Left forelimb (tissue), 1 donor: ENCODE measurements at regions not wholly inside any gene's neighbourhood (a gene's known extent, or its start where the extent isn't known, plus 50 kb on each side); places are given as distances from the start of the nearest gene placed in this dataset.
"Not testable (repeated sequence)": the region's sequence is repeated elsewhere in the genome, so short reads cannot be mapped to it uniquely, and the experiment has no call there.

Experiments
- DNase-seq: peaks from one replicate; pipeline ENCODE4 v3.0.0-alpha.2; 2018; ENCODE audit warnings: low spot score

- DNase-seq: no peak
Measured at GRCh38 chr20:4635781-4636180, 50.5 kb upstream of the PRNP start.

GRCh38 chr20:4635342-4635741, 50.9 kb upstream of the PRNP start:
- DNase-seq: no peak

GRCh38 chr20:4633780-4634179, 52.5 kb upstream of the PRNP start:
- DNase-seq: no peak

- DNase-seq: no peak
Measured at GRCh38 chr20:4633379-4633778, 52.9 kb upstream of the PRNP start.

GRCh38 chr20:4632876-4633275, 53.4 kb upstream of the PRNP start:
- no peak for DNase-seq

- no peak for DNase-seq
Measured at GRCh38 chr20:4626228-4626627, 60.0 kb upstream of the PRNP start.

- no peak for DNase-seq
Measured at GRCh38 chr20:4625687-4626086, 60.6 kb upstream of the PRNP start.

GRCh38 chr20:4624675-4625336, 61.5 kb upstream of the PRNP start:
- not testable (repeated sequence) for DNase-seq

- DNase-seq: not testable (repeated sequence)
Measured at GRCh38 chr20:4619144-4619543, 67.1 kb upstream of the PRNP start.

- no peak for DNase-seq
Measured at GRCh38 chr20:4617484-4617883, 68.8 kb upstream of the PRNP start.

GRCh38 chr20:4617019-4617418, 69.2 kb upstream of the PRNP start:
- DNase-seq: no peak

- DNase-seq: no peak
Measured at GRCh38 chr20:4613718-4614620, 72.3 kb upstream of the PRNP start.

- DNase-seq: no peak
Measured at GRCh38 chr20:4613184-4613583, 73.1 kb upstream of the PRNP start.

GRCh38 chr20:4610871-4611270, 75.4 kb upstream of the PRNP start:
- DNase-seq: no peak

GRCh38 chr20:4609511-4609910, 76.7 kb upstream of the PRNP start:
- DNase-seq: no peak

GRCh38 chr20:4608861-4609260, 77.4 kb upstream of the PRNP start:
- no peak for DNase-seq

- DNase-seq: no peak
Measured at GRCh38 chr20:4607287-4607713, 79.0 kb upstream of the PRNP start.

GRCh38 chr20:4606051-4606450, 80.2 kb upstream of the PRNP start:
- DNase-seq: no peak

- no peak for DNase-seq
Measured at GRCh38 chr20:4605166-4605565, 81.1 kb upstream of the PRNP start.

GRCh38 chr20:4604580-4604979, 81.7 kb upstream of the PRNP start:
- no peak for DNase-seq

GRCh38 chr20:4603724-4604123, 82.5 kb upstream of the PRNP start:
- DNase-seq: no peak

- DNase-seq: no peak
Measured at GRCh38 chr20:4602297-4602631, 84.0 kb upstream of the PRNP start.

- peak; percentile 82 for DNase-seq
Measured at GRCh38 chr20:4601630-4602296, 84.5 kb upstream of the PRNP start.
